Pons (tissue), 1 donor: ENCODE measurements at regions not wholly inside any gene's neighbourhood (a gene's known extent, or its start where the extent isn't known, plus 50 kb on each side); places are given as distances from the start of the nearest gene placed in this dataset.
"Not testable (repeated sequence)": the region's sequence is repeated elsewhere in the genome, so short reads cannot be mapped to it uniquely, and the experiment has no call there.

Experiments
- DNase-seq: peaks from one replicate; pipeline ENCODE4 v3.0.0-alpha.2; 2016; ENCODE audit warnings: low spot score

GRCh38 chr14:71536927-71537772, 395.1 kb upstream of the RGS6 start:
- DNase-seq: no peak

GRCh38 chr14:71538288-71538687, 393.9 kb upstream of the RGS6 start:
- no peak for DNase-seq

GRCh38 chr14:71538938-71539649, 393.1 kb upstream of the RGS6 start:
- DNase-seq: peak; percentile 49

GRCh38 chr14:71539650-71540285, 392.5 kb upstream of the RGS6 start:
- DNase-seq: peak; percentile 37

GRCh38 chr14:71541271-71541670, 391.0 kb upstream of the RGS6 start:
- no peak for DNase-seq

- no peak for DNase-seq
These were observed 390.1 kb upstream of the RGS6 start for GRCh38 chr14:71541973-71542690.

- no peak for DNase-seq
These were observed 382.7 kb upstream of the RGS6 start for GRCh38 chr14:71549421-71550050.

- no peak for DNase-seq
These were observed 381.9 kb upstream of the RGS6 start for GRCh38 chr14:71550367-71550766.

GRCh38 chr14:71551291-71551950, 380.8 kb upstream of the RGS6 start:
- DNase-seq: no peak

GRCh38 chr14:71552809-71553208, 379.4 kb upstream of the RGS6 start:
- DNase-seq: no peak

GRCh38 chr14:71553779-71554178, 378.4 kb upstream of the RGS6 start:
- no peak for DNase-seq

- no peak for DNase-seq
These were observed 377.9 kb upstream of the RGS6 start for GRCh38 chr14:71554323-71554722.

GRCh38 chr14:71554959-71555612, 377.1 kb upstream of the RGS6 start:
- DNase-seq: no peak

- DNase-seq: no peak
These were observed 376.3 kb upstream of the RGS6 start for GRCh38 chr14:71555654-71556559.

- DNase-seq: no peak
These were observed 375.5 kb upstream of the RGS6 start for GRCh38 chr14:71556730-71557129.

- no peak for DNase-seq
These were observed 374.9 kb upstream of the RGS6 start for GRCh38 chr14:71557351-71557750.

- not testable (repeated sequence) for DNase-seq
These were observed 373.3 kb upstream of the RGS6 start for GRCh38 chr14:71558943-71559342.

- no peak for DNase-seq
These were observed 371.5 kb upstream of the RGS6 start for GRCh38 chr14:71560751-71561150.

- DNase-seq: no peak
These were observed 368.6 kb upstream of the RGS6 start for GRCh38 chr14:71563492-71564153.
